CD4-positive, alpha-beta T cell treated with Interleukin-10 for 1 hour (primary cell): ENCODE measurements at regions not wholly inside any gene's neighbourhood (a gene's known extent, or its start where the extent isn't known, plus 50 kb on each side); places are given as distances from the start of the nearest gene placed in this dataset.

ENCODE experiments used
- DNase-seq: peaks from one replicate; pipeline ENCODE4 v3.0.0-alpha.2; 2020

- DNase-seq: no peak
Measured at GRCh38 chr5:175579742-175580432, 78.0 kb upstream of the HRH2 start.

DNA sequence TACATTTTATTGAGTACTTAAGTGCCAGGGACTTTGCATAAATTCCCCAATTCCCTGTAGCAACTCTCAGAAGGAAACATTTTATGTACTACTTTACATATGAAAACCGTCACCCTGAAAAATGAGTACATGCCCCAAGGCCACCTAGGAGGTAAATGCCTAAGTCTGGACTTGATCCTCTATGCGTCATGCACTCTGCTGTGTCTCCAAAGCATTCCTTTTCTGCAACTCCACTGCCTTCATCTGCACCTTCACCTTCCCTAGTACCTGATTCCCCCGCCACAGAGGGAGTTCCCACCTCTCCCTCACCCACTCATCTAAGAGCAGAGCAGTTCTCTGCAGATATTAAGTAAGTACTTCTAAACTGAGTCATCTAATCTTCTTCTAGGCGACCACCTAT is 75.2 kb upstream of the HRH2 start:
- no peak for DNase-seq

GRCh38 chr5:175585567-175585966 is 72.3 kb upstream of the HRH2 start:
- no peak for DNase-seq

- DNase-seq: no peak
Measured at GRCh38 chr5:175588709-175589429, 69.0 kb upstream of the HRH2 start.

DNA sequence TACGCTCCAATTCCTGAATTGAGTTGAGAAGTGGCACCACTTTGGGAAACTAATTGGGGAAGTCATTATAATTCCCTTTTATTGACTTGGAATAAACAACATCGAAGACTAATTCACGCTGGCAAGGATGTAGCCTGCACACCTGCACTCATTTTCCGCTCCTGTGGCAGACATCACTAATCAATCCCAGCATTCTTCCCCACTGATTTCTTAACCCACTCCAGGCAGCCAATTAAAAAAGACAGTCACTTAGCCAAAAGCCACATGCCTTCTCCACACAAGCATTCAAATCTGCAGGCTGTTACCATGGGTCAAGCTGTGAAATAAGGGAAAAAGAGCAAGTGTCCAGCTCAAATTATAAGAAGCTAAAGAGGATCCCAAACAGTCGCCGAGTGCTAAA is 68.2 kb upstream of the HRH2 start:
- no peak for DNase-seq

- peak; percentile 3 for DNase-seq
Measured at GRCh38 chr5:175590471-175590881, 67.4 kb upstream of the HRH2 start.

- DNase-seq: no peak
Measured at GRCh38 chr5:175591293-175591692, 66.6 kb upstream of the HRH2 start.

- no peak for DNase-seq
Measured at GRCh38 chr5:175593794-175594193, 64.1 kb upstream of the HRH2 start.

DNA sequence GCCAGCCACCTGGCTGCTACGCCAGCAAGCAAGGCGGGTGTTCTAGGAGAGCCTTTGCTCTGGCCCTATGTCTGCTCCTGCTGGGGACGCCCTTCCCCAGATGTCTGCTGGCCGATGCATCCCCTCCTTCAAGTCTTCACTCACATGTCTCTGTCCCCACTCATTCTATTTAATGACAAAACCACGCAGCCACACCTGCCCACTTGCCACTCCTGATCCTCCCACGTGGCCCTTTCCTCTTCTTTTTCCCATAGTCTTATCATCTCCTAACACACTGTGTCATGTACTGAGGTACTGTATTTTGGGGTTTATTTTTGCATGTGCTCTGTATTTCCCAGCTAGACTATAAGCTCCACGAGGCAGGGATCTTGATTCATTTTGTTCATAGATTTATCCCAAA is 62.0 kb upstream of the HRH2 start:
- DNase-seq: no peak

- DNase-seq: no peak
Measured at GRCh38 chr5:175596761-175597189, 61.1 kb upstream of the HRH2 start.

DNA sequence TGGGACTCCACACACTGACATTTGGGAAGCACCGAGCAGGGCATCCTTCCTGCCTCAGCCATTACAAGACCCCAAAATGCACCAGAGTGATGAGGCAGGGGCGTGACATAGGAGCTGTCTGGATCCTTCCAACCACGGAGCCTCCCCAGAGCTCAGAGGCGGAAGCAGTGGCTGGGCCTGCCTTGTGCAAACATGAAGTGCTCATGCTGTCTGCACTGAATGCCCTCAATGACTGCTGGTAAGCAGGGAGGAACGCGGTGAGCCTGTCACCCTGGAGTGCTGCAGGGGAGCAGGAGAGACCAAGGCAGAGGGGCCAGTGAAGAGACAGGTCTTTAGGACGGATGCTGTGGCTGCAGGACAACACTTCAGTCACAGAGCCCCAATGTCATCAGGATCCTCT is 60.2 kb upstream of the HRH2 start:
- DNase-seq: no peak

DNA sequence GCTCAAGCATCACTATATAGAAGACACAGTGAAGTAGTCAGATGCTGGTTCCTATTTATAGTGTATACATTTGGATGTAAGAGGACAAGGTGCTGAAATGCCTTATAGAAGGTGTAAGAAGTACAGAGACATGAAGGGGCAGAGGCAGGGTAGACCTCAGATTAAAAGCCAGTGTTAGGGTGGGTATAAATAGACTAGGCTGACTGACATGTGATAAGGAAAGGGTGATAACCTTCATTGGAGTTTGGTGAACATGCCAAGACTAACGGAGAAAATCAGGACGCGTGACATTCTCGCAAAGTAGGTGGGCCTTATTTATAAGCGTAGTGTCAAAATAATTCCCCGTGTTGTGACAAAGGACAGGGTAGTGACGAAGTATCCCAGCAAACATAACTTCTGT is 59.1 kb upstream of the HRH2 start:
- no peak for DNase-seq

DNA sequence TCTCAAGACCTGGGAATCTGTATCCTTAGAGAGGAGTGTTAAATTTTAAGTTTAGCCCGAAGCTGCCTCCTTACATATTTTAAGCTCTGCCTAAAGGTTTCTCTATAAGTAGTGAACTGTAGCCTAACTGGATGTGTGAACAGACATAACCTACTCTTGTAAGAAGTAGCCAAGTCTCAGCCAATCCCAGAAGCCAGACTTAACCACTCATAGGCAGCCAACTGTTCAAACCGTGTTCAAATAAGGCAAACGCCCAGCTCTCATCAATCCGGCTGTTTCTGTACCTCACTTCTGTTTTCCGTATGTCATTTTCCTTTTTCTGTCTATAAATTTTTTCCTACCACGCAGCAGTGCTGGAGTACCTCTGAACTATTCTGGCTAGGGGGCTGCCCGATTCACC is 58.7 kb upstream of the HRH2 start:
- DNase-seq: no peak

- DNase-seq: no peak
Measured at GRCh38 chr5:175603987-175604739, 53.7 kb upstream of the HRH2 start.

GRCh38 chr5:175606409-175606808 is 51.5 kb upstream of the HRH2 start:
- DNase-seq: no peak
